ENCODE measurements at regions not wholly inside any gene's neighbourhood (a gene's known extent, or its start where the extent isn't known, plus 50 kb on each side); places are given as distances from the start of the nearest gene placed in this dataset.

- H3K4ac ChIP-seq (ENCODE audit: low read depth, low read length) = no peak overlapping the region
- H4K8ac ChIP-seq (ENCODE audit: low read depth in 2 of 2, low read length in 2 of 2) = no peak overlapping the region
- POLR2A ChIA-PET (ENCODE audit: unreplicated experiment) = no interaction called here
- no peak for TF ChIP-seq BHLHE40 (IDR thresholded peaks at IDR 0.05; ENCODE audit: low read depth, low read length)
- no peak for TF ChIP-seq SMC3 (IDR thresholded peaks at IDR 0.05; ENCODE audit: low read depth, low read length)
- TF ChIP-seq RFX5 (IDR thresholded peaks at IDR 0.05; ENCODE audit: low read depth, low read length) = no peak
- no peak for TF ChIP-seq CEBPB (IDR thresholded peaks at IDR 0.05; ENCODE audit: low read depth, low read length)
- TF ChIP-seq CHD1 (IDR thresholded peaks at IDR 0.05; ENCODE audit: low read depth, low read length) = no peak
- TF ChIP-seq RAD21 (IDR thresholded peaks at IDR 0.05; ENCODE audit: low read length) = no peak
- TF ChIP-seq ELK1 (IDR thresholded peaks at IDR 0.05; ENCODE audit: borderline replicate concordance, low read depth, low read length) = no peak
- no peak for TF ChIP-seq FOS (IDR thresholded peaks at IDR 0.05; ENCODE audit: low read depth, low read length)
- no peak for TF ChIP-seq NFE2L2 (IDR thresholded peaks at IDR 0.05; ENCODE audit: low read depth, low read length)
- no peak for TF ChIP-seq POLR2A (IDR thresholded peaks at IDR 0.05; ENCODE audit: low read depth, low read length)
- TF ChIP-seq MXI1 (IDR thresholded peaks at IDR 0.05; ENCODE audit: borderline replicate concordance, low read depth, low read length) = no peak
- no peak for TF ChIP-seq USF2 (IDR thresholded peaks at IDR 0.05; ENCODE audit: low read depth, low read length)
- H3K9me1 ChIP-seq (ENCODE audit: insufficient read depth, low read length) = no peaks in the 10 kb centered on the region
- no peak overlapping the region for H2AFZ ChIP-seq (replicated peaks; ENCODE audit: low read length, poor library complexity)
- CTCF ChIA-PET = no interaction called here
- no peaks in the 10 kb centered on the region for H3K9me3 ChIP-seq (ENCODE audit: control insufficient read depth, insufficient read depth, low read length)
- no peak overlapping the region for H3K14ac ChIP-seq (replicated peaks; ENCODE audit: low read depth, low read length)
- H3K4me2 ChIP-seq (ENCODE audit: low read depth, low read length) = no peak overlapping the region
- no peak overlapping the region for H3K9ac ChIP-seq (ENCODE audit: low read depth, low read length)
- WGBS, 2 experiments (ENCODE audit: extremely low coverage in 2 of 2, insufficient read length in 1 of 2) = no CpG with 5 or more reads among the region's 2 CpGs
- dilution Hi-C loops (cut with HindIII; ENCODE audit: low sequenced_read_pairs, unreplicated experiment) = no loop called here
- no peak overlapping the region for H3K4me3 ChIP-seq (ENCODE audit: insufficient read depth, low read depth, low read length)
- no peaks in the 10 kb centered on the region for H3K36me3 ChIP-seq (ENCODE audit: control insufficient read depth, insufficient read depth, low read length)
- no peaks in the 10 kb centered on the region for H3K4me1 ChIP-seq (ENCODE audit: control insufficient read depth, insufficient read depth, low read length)
- H3K18ac ChIP-seq (ENCODE audit: low read depth, low read length) = no peak overlapping the region
- no peaks in the 10 kb centered on the region for H3K27me3 ChIP-seq (ENCODE audit: control insufficient read depth, insufficient read depth, low read length)
- H4K20me1 ChIP-seq (ENCODE audit: insufficient read depth, low read length) = no peaks in the 10 kb centered on the region
- in situ Hi-C loops (cut with MboI; ENCODE audit: low sequenced_read_pairs) = no loop called here
- H3K56ac ChIP-seq (ENCODE audit: extremely low read depth, insufficient read depth, low read length) = no peak overlapping the region
- no peak overlapping the region for H4K5ac ChIP-seq (ENCODE audit: low read depth, low read length)
- H3K27ac ChIP-seq (ENCODE audit: insufficient read depth, low read length) = no peak overlapping the region
- H3K23ac ChIP-seq (ENCODE audit: low read depth, low read length) = no peak overlapping the region
- no peak for ATAC-seq (ENCODE audit: low read depth)
- H2BK5ac ChIP-seq (ENCODE audit: low read depth, low read length, poor library complexity, severe bottlenecking) = no peak overlapping the region
- no peak for DNase-seq
- H2BK15ac ChIP-seq (ENCODE audit: low read depth, low read length) = no peak overlapping the region
- no peak overlapping the region for H2BK120ac ChIP-seq (ENCODE audit: low read depth, low read length)
- BruUV-seq (replicated peaks) = no TSS peak
- H2AK9ac ChIP-seq (replicated peaks; ENCODE audit: low read depth, low read length, poor library complexity) = no peak overlapping the region
- no peak overlapping the region for H2AK5ac ChIP-seq (ENCODE audit: low read depth, low read length)
- intact Hi-C loops (cut with micrococcal nuclease) = no loop called here
- H2BK20ac ChIP-seq (ENCODE audit: low read depth, low read length) = no peak overlapping the region
- no peaks in the 10 kb centered on the region for H3K79me1 ChIP-seq (ENCODE audit: low read depth in 1 of 2, low read length in 2 of 2)
- no peak overlapping the region for H4K91ac ChIP-seq (ENCODE audit: insufficient read depth, low read depth, low read length)
Measured at GRCh38 chr2:31726457-31726856, 145.7 kb upstream of the SRD5A2 start.

Measured in IMR-90 (cell line).